Inflammatory macrophage (primary cell): ENCODE measurements at regions not wholly inside any gene's neighbourhood (a gene's known extent, or its start where the extent isn't known, plus 50 kb on each side); places are given as distances from the start of the nearest gene placed in this dataset.
A peak's percentile ranks its signal among the peaks of the same experiment; 100 is the strongest.
"Not testable (repeated sequence)": the region's sequence is repeated elsewhere in the genome, so short reads cannot be mapped to it uniquely, and the experiment has no call there.

Source experiments
- DNase-seq, 2 donors: peaks; one replicate each; pipeline ENCODE4 v3.0.0-alpha.2; 2020 to 2022

- no peak for DNase-seq
These were observed 204.7 kb downstream of the SPRY1 start for GRCh38 chr4:123600987-123601904.

- no peak for DNase-seq
These were observed 205.4 kb downstream of the SPRY1 start for GRCh38 chr4:123602007-123602406.

GRCh38 chr4:123603165-123603564, 206.6 kb downstream of the SPRY1 start:
- no peak for DNase-seq

- not testable (repeated sequence) for DNase-seq
These were observed 209.2 kb downstream of the SPRY1 start for GRCh38 chr4:123605797-123606196.

- DNase-seq: no peak
These were observed 209.7 kb downstream of the SPRY1 start for GRCh38 chr4:123606336-123606735.

- peak; percentile 45 to 76 for DNase-seq
These were observed 210.4 kb downstream of the SPRY1 start for GRCh38 chr4:123606946-123607542.

GRCh38 chr4:123609829-123610228, 213.2 kb downstream of the SPRY1 start:
- DNase-seq: no peak

- DNase-seq: no peak
These were observed 217.2 kb downstream of the SPRY1 start for GRCh38 chr4:123613586-123614344.

- DNase-seq: no peak
These were observed 219.3 kb downstream of the SPRY1 start for GRCh38 chr4:123615901-123616300.

GRCh38 chr4:123616951-123617461, 220.4 kb downstream of the SPRY1 start:
- DNase-seq: peak; percentile 89 to 94

GRCh38 chr4:123617791-123618190, 221.2 kb downstream of the SPRY1 start:
- DNase-seq: no peak

GRCh38 chr4:123618606-123619005, 222.0 kb downstream of the SPRY1 start:
- peak; percentile 39 to 67 for DNase-seq

- DNase-seq: no peak
These were observed 222.7 kb downstream of the SPRY1 start for GRCh38 chr4:123619326-123619725.

GRCh38 chr4:123619895-123620294, 223.3 kb downstream of the SPRY1 start:
- DNase-seq: no peak

GRCh38 chr4:123621072-123621705, 224.6 kb downstream of the SPRY1 start:
- peak; percentile 13 to 25 for DNase-seq

GRCh38 chr4:123622572-123622971, 226.0 kb downstream of the SPRY1 start:
- DNase-seq: no peak

GRCh38 chr4:123623611-123624010, 227.0 kb downstream of the SPRY1 start:
- no peak for DNase-seq

GRCh38 chr4:123624959-123625358, 228.4 kb downstream of the SPRY1 start:
- DNase-seq: no peak

GRCh38 chr4:123628288-123628687, 231.7 kb downstream of the SPRY1 start:
- no peak for DNase-seq

- no peak for DNase-seq
These were observed 235.4 kb downstream of the SPRY1 start for GRCh38 chr4:123631786-123632692.

GRCh38 chr4:123632693-123633030, 236.1 kb downstream of the SPRY1 start:
- no peak for DNase-seq

- DNase-seq: no peak
These were observed 242.2 kb downstream of the SPRY1 start for GRCh38 chr4:123638834-123639233.
